Urothelium cell line (cell line): ENCODE measurements at regions not wholly inside any gene's neighbourhood (a gene's known extent, or its start where the extent isn't known, plus 50 kb on each side); places are given as distances from the start of the nearest gene placed in this dataset.
A peak's percentile ranks its signal among the peaks of the same experiment; 100 is the strongest.

Experiments used
- DNase-seq: peaks from one replicate; pipeline ENCODE4 v3.0.0; 2011; ENCODE audit warnings: low spot score, mixed read lengths
- FAIRE-seq: peaks from 2 replicates; lab custom pipeline; 2011; peaks lifted over from hg19 to GRCh38; lab: Jason Lieb, UNC

- DNase-seq (no peak), FAIRE-seq (no peak)
Observed at GRCh38 chr7:12779947-12780346, 92.5 kb downstream of the ARL4A start.

- no peak for FAIRE-seq
Observed at GRCh38 chr7:12783421-12784095, 96.1 kb downstream of the ARL4A start.

GRCh38 chr7:12785473-12785872 is 98.0 kb downstream of the ARL4A start:
- DNase-seq (no peak), FAIRE-seq (no peak)

More at GRCh38 chr7:12783421-12784095, 96.1 kb downstream of the ARL4A start:
- no peak for DNase-seq

GRCh38 chr7:12786494-12786893 is 99.1 kb downstream of the ARL4A start:
- FAIRE-seq (no peak), DNase-seq (no peak)

GRCh38 chr7:12788171-12788570 is 100.7 kb downstream of the ARL4A start:
- no peak for DNase-seq
- FAIRE-seq: no peak

GRCh38 chr7:12788591-12788990 is 101.2 kb downstream of the ARL4A start:
- FAIRE-seq (no peak), DNase-seq (no peak)

- peak; percentile 98 for FAIRE-seq
- DNase-seq: no peak
Observed at GRCh38 chr7:12794722-12795302, 107.4 kb downstream of the ARL4A start.

- no peak for DNase-seq
- FAIRE-seq: no peak
Observed at GRCh38 chr7:12796397-12797127, 109.1 kb downstream of the ARL4A start.

GRCh38 chr7:12800486-12800885 is 113.1 kb downstream of the ARL4A start:
- DNase-seq (no peak), FAIRE-seq (no peak)

- DNase-seq (no peak), FAIRE-seq (no peak)
Observed at GRCh38 chr7:12801107-12801506, 113.7 kb downstream of the ARL4A start.

GRCh38 chr7:12802070-12802469 is 114.6 kb downstream of the ARL4A start:
- FAIRE-seq: no peak
- no peak for DNase-seq

- no peak for DNase-seq
- FAIRE-seq: no peak
Observed at GRCh38 chr7:12803542-12803941, 116.1 kb downstream of the ARL4A start.

- FAIRE-seq (no peak), DNase-seq (no peak)
Observed at GRCh38 chr7:12805518-12805928, 118.1 kb downstream of the ARL4A start.

- FAIRE-seq: no peak
- no peak for DNase-seq
Observed at GRCh38 chr7:12805957-12806356, 118.5 kb downstream of the ARL4A start.

- FAIRE-seq (no peak), DNase-seq (no peak)
Observed at GRCh38 chr7:12809476-12809875, 122.0 kb downstream of the ARL4A start.

- FAIRE-seq (no peak), DNase-seq (no peak)
Observed at GRCh38 chr7:12812111-12812510, 124.7 kb downstream of the ARL4A start.

GRCh38 chr7:12814107-12814506 is 126.7 kb downstream of the ARL4A start:
- no peak for DNase-seq
- no peak for FAIRE-seq

- DNase-seq (no peak), FAIRE-seq (no peak)
Observed at GRCh38 chr7:12814828-12815227, 127.4 kb downstream of the ARL4A start.

- DNase-seq: no peak
- no peak for FAIRE-seq
Observed at GRCh38 chr7:12815426-12815825, 128.0 kb downstream of the ARL4A start.

- DNase-seq: no peak
- no peak for FAIRE-seq
Observed at GRCh38 chr7:12815871-12816270, 128.4 kb downstream of the ARL4A start.

- DNase-seq: no peak
- no peak for FAIRE-seq
Observed at GRCh38 chr7:12820777-12821176, 133.3 kb downstream of the ARL4A start.

GRCh38 chr7:12821746-12822145 is 134.3 kb downstream of the ARL4A start:
- DNase-seq (no peak), FAIRE-seq (no peak)
